ENCODE measurements at regions not wholly inside any gene's neighbourhood (a gene's known extent, or its start where the extent isn't known, plus 50 kb on each side); places are given as distances from the start of the nearest gene placed in this dataset.

DNA sequence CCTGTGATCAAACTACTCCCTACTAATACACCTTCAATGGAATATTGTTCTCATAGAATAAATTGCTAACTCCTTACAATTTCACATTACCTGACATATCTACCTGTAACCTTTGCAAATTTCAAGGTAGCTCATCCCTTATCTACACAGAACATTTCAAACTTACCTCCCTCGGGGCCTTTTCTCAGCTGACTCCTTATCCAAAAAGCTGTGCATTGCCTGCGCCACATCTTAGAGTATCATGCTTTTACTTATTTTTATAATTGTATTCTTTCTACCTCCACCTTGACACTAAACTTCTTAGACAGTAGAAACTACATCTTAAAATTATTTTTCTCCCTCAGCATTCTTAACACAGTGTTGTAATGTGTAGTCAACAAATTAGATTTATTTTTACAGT is 198.5 kb downstream of the FBXO8 start:
- Histone ChIP-seq H3K79me2 (ENCODE audit: insufficient read depth, low read depth) (no peaks in the 10 kb centered on the region), H4K20me1 (ENCODE audit: insufficient read depth) (no peaks in the 10 kb centered on the region), H3K36me3 (ENCODE audit: insufficient read depth) (no peaks in the 10 kb centered on the region), H2AFZ (ENCODE audit: low read depth) (no peak overlapping the region), H3K27ac (no peak overlapping the region), H3K9ac (no peak overlapping the region), H3K27me3 (ENCODE audit: insufficient read depth, low read depth) (no peaks in the 10 kb centered on the region), H3K4me3 (IDR thresholded peaks at IDR 0.05; ENCODE audit: insufficient read depth, low read depth, low read length) (no peak overlapping the region), H3K4me2 (no peak overlapping the region), H3K4me1 (ENCODE audit: low read depth, poor library complexity, severe bottlenecking) (no peaks in the 10 kb centered on the region)
- TF ChIP-seq, protein P1, sequence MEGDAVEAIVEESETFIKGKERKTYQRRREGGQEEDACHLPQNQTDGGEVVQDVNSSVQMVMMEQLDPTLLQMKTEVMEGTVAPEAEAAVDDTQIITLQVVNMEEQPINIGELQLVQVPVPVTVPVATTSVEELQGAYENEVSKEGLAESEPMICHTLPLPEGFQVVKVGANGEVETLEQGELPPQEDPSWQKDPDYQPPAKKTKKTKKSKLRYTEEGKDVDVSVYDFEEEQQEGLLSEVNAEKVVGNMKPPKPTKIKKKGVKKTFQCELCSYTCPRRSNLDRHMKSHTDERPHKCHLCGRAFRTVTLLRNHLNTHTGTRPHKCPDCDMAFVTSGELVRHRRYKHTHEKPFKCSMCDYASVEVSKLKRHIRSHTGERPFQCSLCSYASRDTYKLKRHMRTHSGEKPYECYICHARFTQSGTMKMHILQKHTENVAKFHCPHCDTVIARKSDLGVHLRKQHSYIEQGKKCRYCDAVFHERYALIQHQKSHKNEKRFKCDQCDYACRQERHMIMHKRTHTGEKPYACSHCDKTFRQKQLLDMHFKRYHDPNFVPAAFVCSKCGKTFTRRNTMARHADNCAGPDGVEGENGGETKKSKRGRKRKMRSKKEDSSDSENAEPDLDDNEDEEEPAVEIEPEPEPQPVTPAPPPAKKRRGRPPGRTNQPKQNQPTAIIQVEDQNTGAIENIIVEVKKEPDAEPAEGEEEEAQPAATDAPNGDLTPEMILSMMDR (conservative IDR thresholded peaks at IDR 0.05; ENCODE audit: low read depth, low read length): no peak

DNA sequence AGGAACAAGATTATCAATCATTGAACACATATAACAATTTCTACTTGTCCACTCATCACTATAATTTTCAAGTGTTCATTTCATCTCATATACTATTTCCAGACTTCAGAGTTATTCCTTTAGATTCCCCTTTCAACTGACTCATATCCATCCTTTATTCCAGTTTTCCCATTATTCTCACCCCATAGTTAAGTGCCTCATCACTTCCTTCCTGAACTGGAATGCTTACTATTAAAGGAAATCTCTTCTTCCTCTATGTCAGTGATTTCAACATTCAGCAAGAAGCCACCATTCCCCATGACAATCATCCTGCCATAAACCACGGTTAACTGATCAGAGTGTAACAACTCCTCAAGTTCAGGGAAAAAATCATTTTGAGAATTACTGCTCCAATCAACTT is 198.9 kb downstream of the FBXO8 start:
- H3K27me3 ChIP-seq (ENCODE audit: insufficient read depth, low read depth): no peaks in the 10 kb centered on the region
- H3K4me3 ChIP-seq (IDR thresholded peaks at IDR 0.05; ENCODE audit: insufficient read depth, low read depth, low read length): no peak overlapping the region
- H3K9ac ChIP-seq: no peak overlapping the region
- no peak overlapping the region for H3K4me2 ChIP-seq
- no peaks in the 10 kb centered on the region for H3K79me2 ChIP-seq (ENCODE audit: insufficient read depth, low read depth)
- H4K20me1 ChIP-seq (ENCODE audit: insufficient read depth): no peaks in the 10 kb centered on the region
- TF ChIP-seq, protein P1 (conservative IDR thresholded peaks at IDR 0.05; ENCODE audit: low read depth, low read length): no peak
- no peak overlapping the region for H3K27ac ChIP-seq
- no peaks in the 10 kb centered on the region for H3K36me3 ChIP-seq (ENCODE audit: insufficient read depth)
- H3K4me1 ChIP-seq (ENCODE audit: low read depth, poor library complexity, severe bottlenecking): no peaks in the 10 kb centered on the region
- H2AFZ ChIP-seq (ENCODE audit: low read depth): no peak overlapping the region

DNA sequence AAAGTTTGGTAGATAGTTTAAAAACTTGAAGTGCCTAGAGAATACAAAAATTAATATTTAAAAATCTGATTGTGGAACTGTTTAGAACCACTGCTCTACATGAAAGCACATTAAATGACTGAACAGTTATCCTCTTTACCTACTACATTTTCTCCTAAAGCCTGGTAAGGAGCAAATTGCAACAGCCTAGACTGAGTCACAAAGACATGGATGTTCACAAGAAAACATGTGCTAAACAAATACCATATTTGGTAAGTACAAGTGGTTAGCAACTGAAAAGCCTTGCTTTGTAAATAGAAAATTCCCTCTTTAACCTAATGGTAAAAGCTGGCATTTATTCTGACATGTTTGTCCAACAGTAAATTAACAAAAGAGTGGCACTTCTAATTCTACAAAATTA is 203.1 kb downstream of the FBXO8 start:
- H3K36me3 ChIP-seq (ENCODE audit: insufficient read depth): no peaks in the 10 kb centered on the region
- H3K4me3 ChIP-seq (IDR thresholded peaks at IDR 0.05; ENCODE audit: insufficient read depth, low read depth, low read length): no peak overlapping the region
- H2AFZ ChIP-seq (ENCODE audit: low read depth): no peak overlapping the region
- no peak overlapping the region for H3K9ac ChIP-seq
- no peak overlapping the region for H3K27ac ChIP-seq
- H3K79me2 ChIP-seq (ENCODE audit: insufficient read depth, low read depth): no peaks in the 10 kb centered on the region
- no peaks in the 10 kb centered on the region for H4K20me1 ChIP-seq (ENCODE audit: insufficient read depth)
- no peak overlapping the region for H3K4me2 ChIP-seq
- TF ChIP-seq, protein P1 (conservative IDR thresholded peaks at IDR 0.05; ENCODE audit: low read depth, low read length): no peak
- H3K27me3 ChIP-seq (ENCODE audit: insufficient read depth, low read depth): no peaks in the 10 kb centered on the region
- H3K4me1 ChIP-seq (ENCODE audit: low read depth, poor library complexity, severe bottlenecking): no peaks in the 10 kb centered on the region

DNA sequence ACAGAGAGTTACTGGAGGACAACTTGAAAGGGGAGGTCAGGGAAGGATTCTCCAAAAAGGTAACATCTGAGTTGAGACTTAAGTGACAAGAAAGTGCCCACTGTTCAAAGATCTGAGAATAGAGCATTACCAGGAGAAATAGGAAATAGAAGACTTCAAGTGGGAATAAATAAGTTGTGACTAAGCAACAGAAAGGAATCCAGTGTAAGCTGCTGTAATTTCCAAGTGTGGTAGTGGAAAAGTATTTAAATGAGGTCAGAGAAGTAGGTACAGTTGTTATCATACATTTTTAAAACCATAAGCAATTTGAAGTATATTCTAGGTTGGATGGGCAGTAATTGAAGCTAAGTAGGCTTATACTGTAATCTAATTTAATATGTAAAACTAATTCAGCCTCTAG is 211.9 kb downstream of the FBXO8 start:
- Histone ChIP-seq H3K27ac (no peak overlapping the region), H3K9ac (no peak overlapping the region)
- TF ChIP-seq, protein P1 (conservative IDR thresholded peaks at IDR 0.05; ENCODE audit: low read depth, low read length): no peak

More for the DNA sequence above, 211.9 kb downstream of the FBXO8 start:
- H2AFZ ChIP-seq (ENCODE audit: low read depth): no peak overlapping the region
- no peaks in the 10 kb centered on the region for H3K79me2 ChIP-seq (ENCODE audit: insufficient read depth, low read depth)
- H3K4me2 ChIP-seq: no peak overlapping the region
- H3K27me3 ChIP-seq (ENCODE audit: insufficient read depth, low read depth): no peaks in the 10 kb centered on the region
- H3K36me3 ChIP-seq (ENCODE audit: insufficient read depth): no peaks in the 10 kb centered on the region
- no peaks in the 10 kb centered on the region for H3K4me1 ChIP-seq (ENCODE audit: low read depth, poor library complexity, severe bottlenecking)
- no peaks in the 10 kb centered on the region for H4K20me1 ChIP-seq (ENCODE audit: insufficient read depth)
- H3K4me3 ChIP-seq (IDR thresholded peaks at IDR 0.05; ENCODE audit: insufficient read depth, low read depth, low read length): no peak overlapping the region
